GM19395 (cell line): ENCODE measurements at regions not wholly inside any gene's neighbourhood (a gene's known extent, or its start where the extent isn't known, plus 50 kb on each side); places are given as distances from the start of the nearest gene placed in this dataset.

Experiments used
- ATAC-seq: cut with Tn5 transposase; IDR thresholded peaks from one replicate; pipeline ENCODE4 v1.9.1; 2021; ENCODE audit warnings: mild to moderate bottlenecking, moderate library complexity; ENCODE audit not compliant: unreplicated experiment

DNA sequence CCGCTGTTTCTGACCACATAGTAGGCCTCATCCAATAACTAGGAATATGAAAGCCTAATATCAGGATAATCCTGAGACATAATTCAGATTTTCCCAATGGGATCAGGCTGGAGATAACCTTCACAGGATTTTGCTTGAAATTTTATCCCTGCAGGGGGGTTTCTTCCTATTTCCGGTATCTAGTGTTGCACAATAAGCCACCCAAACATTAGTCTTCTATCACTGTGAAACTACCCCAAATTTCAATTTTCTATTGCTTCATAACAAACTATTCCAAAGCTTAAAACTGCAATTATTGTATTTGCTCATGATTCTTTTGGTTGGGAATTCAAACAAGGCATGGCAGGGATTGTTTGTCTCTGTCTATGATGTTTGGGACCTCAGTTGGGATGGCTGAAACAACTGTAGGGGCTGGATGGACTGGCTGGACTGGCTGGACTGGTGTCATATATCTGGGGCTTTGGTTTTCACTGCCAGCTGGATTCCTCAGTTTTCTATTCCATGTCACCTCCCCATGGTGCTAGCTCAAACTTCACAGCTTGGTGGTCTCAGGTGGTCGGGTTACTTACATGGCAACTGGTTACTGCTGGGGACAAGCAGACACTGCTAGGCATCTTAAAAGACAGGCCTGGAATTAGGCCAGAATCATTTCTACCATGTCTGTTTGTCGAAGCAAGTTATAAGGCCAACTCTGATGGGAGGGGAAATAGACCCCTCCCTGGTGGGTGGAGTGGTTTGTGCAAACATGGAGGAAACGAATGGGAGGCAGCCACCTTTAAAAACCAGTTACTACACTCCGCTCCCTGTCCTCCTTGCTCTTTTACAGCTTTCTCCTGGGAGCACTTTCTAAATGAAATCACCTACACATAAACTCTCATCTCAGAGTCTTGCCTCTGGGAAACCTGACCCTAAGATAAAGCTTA is 88.2 kb upstream of the STT3B start:
- ATAC-seq, result no peak

DNA sequence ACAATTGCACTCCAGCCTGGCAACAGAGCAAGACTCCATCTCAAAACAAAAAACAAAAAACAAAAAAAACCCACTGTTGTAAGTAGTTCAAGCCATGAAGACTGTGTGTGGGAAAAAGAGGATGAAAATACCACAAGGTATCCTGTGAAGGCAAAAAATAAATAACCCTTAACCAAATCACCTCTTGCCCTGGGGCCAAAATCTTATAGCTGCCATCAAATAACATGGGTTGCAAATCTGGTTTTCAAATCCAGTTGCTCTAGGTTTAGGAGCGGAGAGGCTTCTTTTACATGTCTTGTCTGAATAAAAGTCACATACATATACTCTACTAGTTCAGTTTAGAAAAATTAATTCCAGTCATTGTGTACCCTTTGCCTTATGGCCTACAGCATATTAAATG is 87.0 kb upstream of the STT3B start:
- no peak for ATAC-seq

- peak; percentile 66 for ATAC-seq
Observed at GRCh38 chr3:31448035-31448881, 84.5 kb upstream of the STT3B start.

DNA sequence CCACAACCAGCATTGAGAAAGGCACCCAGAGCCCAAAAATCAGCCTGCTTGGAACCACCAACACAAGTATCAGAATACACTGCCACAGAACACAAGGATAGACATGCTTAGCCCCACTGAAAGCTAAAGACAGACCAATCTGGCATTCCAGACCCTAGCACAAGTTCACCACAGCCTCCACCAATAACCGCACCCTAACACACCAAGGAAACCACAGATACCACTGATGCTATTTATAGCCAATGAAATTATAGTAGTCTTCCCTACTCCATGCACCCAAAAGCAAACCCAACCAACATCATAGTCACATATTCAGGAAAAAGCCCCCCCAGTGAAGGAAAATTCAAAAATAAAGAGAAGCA is 83.9 kb upstream of the STT3B start:
- peak; percentile 51 for ATAC-seq

GRCh38 chr3:31449318-31449717 is 83.4 kb upstream of the STT3B start:
- peak; percentile 34 for ATAC-seq

- no peak for ATAC-seq
Observed at GRCh38 chr3:31450345-31450744, 82.4 kb upstream of the STT3B start.

DNA sequence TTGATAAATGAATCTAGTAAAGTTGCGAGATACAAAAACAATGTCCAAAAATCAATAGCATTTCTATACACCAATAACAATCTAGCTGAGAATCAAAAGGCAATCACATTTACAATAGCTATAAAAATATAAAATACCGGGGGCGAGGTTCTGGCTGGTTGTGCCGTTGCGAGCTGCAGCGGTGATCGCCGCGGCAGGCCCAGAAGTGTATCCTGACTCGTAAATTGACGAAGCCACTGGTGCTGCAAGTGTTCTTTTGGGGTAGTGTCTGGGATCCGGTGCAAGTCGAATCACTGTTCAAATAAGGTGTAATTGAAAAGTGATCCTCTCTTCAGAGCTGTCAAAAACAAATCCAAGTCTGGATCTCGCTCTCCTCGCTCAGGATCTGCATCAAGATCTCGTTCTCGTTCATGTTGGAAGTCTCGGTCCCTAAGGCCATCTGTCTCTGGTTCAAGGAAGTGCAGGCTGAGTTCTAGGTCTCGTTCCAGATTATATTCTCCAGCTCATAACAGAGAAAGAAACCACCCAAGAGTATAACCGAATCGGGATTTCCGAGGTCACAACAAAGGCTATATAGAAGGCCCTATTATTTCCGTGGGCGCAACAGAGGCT is 80.1 kb upstream of the STT3B start:
- no peak for ATAC-seq

DNA sequence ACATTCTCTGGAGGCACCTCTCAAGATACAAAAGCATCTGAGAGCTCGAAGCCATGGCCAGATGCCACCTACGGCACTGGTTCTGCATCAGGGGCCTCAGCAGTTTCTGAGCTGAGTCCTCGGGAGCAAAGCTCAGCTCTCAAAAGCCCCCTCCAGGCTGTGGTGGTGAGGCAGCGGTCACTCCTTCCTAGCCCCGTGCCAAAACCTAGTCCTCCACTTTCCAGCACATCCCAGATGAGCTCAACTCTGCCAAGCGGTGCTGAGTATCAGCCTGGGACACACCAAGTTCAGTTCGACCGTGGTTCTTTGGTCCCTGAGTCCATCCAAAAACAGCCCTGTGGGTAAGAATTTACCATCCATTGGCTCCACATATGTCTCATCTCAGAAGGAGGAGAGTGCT is 79.3 kb upstream of the STT3B start:
- ATAC-seq, result no peak

GRCh38 chr3:31455524-31455923 is 77.2 kb upstream of the STT3B start:
- ATAC-seq, result no peak

GRCh38 chr3:31456373-31456772 is 76.4 kb upstream of the STT3B start:
- ATAC-seq, result no peak

- ATAC-seq, result no peak
Observed at GRCh38 chr3:31461426-31461825, 71.3 kb upstream of the STT3B start.

DNA sequence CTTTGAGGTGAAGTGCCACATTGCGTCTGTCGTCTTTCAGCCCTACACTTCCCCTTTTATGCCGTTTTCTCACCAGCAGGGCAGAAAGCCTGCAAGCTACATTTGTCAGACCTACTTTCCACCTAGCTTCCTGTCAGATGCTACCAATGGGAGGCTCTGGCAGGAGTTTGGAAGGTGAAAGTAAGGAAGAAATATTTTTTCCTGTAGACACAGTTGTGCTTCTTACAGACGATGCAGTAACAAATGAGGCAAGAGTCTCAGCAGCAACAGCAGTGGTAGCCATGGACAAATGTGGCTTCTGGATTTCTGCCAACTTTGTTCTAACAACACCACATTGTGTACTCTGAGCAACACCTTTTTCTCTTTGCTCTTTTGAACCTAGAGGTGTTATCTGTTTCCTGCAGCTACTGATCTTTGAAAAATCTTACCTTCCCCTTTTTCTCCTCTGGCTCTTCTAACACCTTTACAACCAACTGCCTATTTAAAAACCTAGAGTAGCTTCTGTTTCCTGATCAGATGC is 70.6 kb upstream of the STT3B start:
- peak; percentile 91 for ATAC-seq

GRCh38 chr3:31465999-31466398 is 66.7 kb upstream of the STT3B start:
- no peak for ATAC-seq

GRCh38 chr3:31466866-31467265 is 65.9 kb upstream of the STT3B start:
- ATAC-seq, result no peak

DNA sequence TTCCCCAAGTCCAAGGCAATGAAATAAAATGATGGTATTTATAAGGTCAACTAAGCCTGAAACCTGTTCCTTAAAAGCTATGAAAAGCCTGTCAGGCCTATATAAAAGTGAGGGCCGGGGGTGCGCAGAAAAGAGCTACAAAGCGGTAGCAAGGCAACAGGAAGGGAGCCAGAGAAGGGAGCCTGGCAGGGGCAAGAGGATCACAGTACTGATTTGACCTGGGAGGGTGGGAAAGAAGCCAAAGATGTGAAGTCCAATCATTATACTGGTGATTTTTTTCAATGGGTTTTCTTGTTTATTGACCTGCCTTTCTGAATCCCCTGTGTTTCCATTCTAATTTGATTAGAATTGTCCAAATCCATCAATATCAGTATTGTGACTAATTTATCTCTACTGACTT is 64.3 kb upstream of the STT3B start:
- no peak for ATAC-seq

DNA sequence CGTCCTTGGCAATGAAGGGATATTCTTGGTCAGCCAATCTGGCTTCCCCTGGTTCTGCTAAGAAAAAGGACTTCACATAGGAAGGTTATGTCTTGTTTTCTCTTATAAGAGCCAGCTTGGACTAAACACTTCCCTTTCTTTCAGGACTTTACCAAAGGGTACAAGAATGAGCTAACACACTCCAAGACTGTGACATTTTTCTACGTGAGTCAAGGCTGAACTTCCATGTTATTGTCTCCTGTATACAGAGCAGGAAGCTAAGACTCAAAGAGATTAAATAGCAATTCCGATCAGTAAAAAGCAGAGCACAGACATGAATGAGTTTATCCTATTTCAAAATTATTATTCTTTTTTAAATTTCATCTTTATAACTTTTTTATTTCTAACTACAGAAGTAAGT is 63.3 kb upstream of the STT3B start:
- ATAC-seq, result no peak

DNA sequence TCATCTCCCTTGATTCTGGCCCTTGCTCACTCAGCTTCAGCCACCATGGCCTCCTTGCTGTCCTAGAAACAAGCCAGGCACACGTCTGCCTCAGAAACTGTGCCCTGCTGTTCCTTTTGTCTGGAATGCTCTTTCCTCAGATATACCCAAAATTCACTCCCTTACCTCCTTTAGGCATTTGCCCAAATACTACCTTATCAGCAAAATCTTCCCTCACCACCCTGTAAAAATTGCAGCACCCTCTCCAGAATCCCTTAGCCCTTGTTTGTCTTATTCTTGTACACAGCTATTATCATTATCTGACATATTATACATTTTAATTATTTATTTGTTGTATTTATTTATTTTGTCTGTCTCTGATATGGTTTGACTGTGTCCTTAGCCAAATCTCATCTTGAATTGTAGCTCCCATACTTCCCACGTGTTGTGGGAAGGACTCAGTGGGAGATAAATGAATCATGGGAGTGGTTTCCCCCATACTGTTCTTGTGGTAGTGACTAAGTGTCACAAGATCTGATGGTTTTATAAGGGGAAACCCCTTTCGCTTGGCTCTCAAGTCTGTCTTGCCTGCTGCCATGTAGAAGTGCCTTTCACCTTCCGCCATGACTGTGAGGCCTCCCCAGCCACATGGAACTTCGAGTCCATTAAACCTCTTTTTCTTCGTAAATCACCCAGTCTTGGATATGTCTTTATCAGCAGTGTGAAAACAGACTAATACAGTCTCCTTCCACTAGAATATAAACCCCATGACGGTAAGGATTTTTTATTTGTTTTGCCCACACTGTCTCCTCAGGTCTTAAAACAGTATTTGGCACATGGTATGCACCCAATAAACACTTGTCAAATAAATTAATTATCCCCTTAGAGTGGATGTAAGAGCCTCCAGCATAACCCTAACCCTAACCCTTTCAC is 60.0 kb upstream of the STT3B start:
- ATAC-seq, result no peak

GRCh38 chr3:31476209-31476608 is 56.5 kb upstream of the STT3B start:
- ATAC-seq, result no peak

- ATAC-seq, result no peak
Observed at GRCh38 chr3:31479431-31479830, 53.3 kb upstream of the STT3B start.

- ATAC-seq, result no peak
Observed at GRCh38 chr3:31481697-31482096, 51.0 kb upstream of the STT3B start.
